ENCODE measurements at regions not wholly inside any gene's neighbourhood (a gene's known extent, or its start where the extent isn't known, plus 50 kb on each side); places are given as distances from the start of the nearest gene placed in this dataset.
"Not testable (repeated sequence)": the region's sequence is repeated elsewhere in the genome, so short reads cannot be mapped to it uniquely, and the experiment has no call there.

GRCh38 chr5:62232218-62232617 is 73.8 kb upstream of the KIF2A start:
- TF ChIP-seq, protein P1, sequence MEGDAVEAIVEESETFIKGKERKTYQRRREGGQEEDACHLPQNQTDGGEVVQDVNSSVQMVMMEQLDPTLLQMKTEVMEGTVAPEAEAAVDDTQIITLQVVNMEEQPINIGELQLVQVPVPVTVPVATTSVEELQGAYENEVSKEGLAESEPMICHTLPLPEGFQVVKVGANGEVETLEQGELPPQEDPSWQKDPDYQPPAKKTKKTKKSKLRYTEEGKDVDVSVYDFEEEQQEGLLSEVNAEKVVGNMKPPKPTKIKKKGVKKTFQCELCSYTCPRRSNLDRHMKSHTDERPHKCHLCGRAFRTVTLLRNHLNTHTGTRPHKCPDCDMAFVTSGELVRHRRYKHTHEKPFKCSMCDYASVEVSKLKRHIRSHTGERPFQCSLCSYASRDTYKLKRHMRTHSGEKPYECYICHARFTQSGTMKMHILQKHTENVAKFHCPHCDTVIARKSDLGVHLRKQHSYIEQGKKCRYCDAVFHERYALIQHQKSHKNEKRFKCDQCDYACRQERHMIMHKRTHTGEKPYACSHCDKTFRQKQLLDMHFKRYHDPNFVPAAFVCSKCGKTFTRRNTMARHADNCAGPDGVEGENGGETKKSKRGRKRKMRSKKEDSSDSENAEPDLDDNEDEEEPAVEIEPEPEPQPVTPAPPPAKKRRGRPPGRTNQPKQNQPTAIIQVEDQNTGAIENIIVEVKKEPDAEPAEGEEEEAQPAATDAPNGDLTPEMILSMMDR (IDR thresholded peaks at IDR 0.05; ENCODE audit: control extremely low read depth in 1 of 3, insufficient read depth in 1 of 3, low read depth in 1 of 3, low read length in 3 of 3) = not testable (repeated sequence)
- TF ChIP-seq POLR2AphosphoS5 (IDR thresholded peaks at IDR 0.05; ENCODE audit: low read depth, low read length); ATF3 (IDR thresholded peaks at IDR 0.05; ENCODE audit: insufficient read depth, low read depth, low read length); FOSL1 (IDR thresholded peaks at IDR 0.05; ENCODE audit: insufficient read depth, low read depth, low read length); MAX (IDR thresholded peaks at IDR 0.05); TAF7 (optimal IDR thresholded peaks at IDR 0.05; ENCODE audit: borderline replicate concordance, low read depth, low read length); GTF2F1 (IDR thresholded peaks at IDR 0.05; ENCODE audit: borderline replicate concordance, low read depth, low read length); RNF2 (IDR thresholded peaks at IDR 0.05; ENCODE audit: borderline replicate concordance, low read depth, low read length, missing control alignments, poor library complexity, severe bottlenecking); POU5F1 (IDR thresholded peaks at IDR 0.05; ENCODE audit: low read depth, low read length); EP300 (IDR thresholded peaks at IDR 0.05; ENCODE audit: borderline replicate concordance in 1 of 2, low read depth in 2 of 2, low read length in 2 of 2); CBX5 (IDR thresholded peaks at IDR 0.05; ENCODE audit: low read depth, low read length); POLR2A (IDR thresholded peaks at IDR 0.05; ENCODE audit: control extremely low read depth in 1 of 2, low read depth in 2 of 2, low read length in 2 of 2); ZNF274 (IDR thresholded peaks at IDR 0.05; ENCODE audit: borderline replicate concordance, extremely low read depth, low read length); SIRT6 (IDR thresholded peaks at IDR 0.05; ENCODE audit: low read length): not testable (repeated sequence)
